Caki2 (cell line): ENCODE measurements at regions not wholly inside any gene's neighbourhood (a gene's known extent, or its start where the extent isn't known, plus 50 kb on each side); places are given as distances from the start of the nearest gene placed in this dataset.
"Not testable (repeated sequence)": the region's sequence is repeated elsewhere in the genome, so short reads cannot be mapped to it uniquely, and the experiment has no call there.

ENCODE experiments used
- DNase-seq: peaks from one replicate; pipeline ENCODE4 v3.0.0-alpha.2; 2015; ENCODE audit warnings: low read depth
- in situ Hi-C: cut with HindIII; loops from 2 replicates; pipeline ENCODE4 v1.10.0; 2016; ENCODE audit warnings: low sequenced_read_pairs, low pct_unique_long_range_greater_than_20kb, mixed read lengths

DNA sequence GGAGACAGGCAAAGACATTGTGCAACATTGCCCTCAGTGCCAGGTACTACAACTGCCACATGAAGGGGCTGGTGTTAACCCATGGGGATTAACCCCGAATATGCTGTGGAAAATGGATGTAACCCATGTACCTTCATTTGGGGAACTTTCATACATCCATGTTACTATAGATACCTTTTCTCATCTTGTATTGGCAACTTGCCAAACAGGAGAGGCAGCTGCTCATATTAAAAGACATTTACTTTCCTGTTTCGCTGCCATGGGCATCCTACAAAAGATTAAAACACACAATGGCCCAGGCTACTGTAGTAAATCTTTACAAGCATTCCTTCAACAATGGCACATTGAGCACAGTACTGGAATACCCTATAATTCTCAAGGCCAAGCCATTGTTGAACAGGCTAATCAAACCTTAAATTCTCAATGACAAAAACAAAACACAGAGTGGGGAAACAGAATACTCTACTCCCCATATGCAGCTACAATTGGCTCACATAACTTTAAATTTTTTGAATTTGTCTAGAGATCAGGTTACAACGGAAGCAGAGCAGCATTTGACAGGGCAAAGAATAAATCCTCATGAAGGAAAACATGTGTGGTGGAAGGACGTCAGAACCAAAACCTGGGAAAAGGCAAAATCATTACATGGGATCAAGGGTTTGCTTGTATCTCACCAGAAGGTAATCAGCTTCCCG is 1723.5 kb upstream of the LRRTM1 start:
- DNase-seq, result no peak
- in situ Hi-C loops, result no loop called here

- in situ Hi-C loops, result no loop called here
- DNase-seq, result peak; percentile 8
Observed at GRCh38 chr2:82023710-82024109, 1719.2 kb upstream of the LRRTM1 start.

- no peak for DNase-seq
- in situ Hi-C loops, result no loop called here
Observed at GRCh38 chr2:82013641-82014040, 1709.1 kb upstream of the LRRTM1 start.

GRCh38 chr2:82007071-82007664 is 1702.6 kb upstream of the LRRTM1 start:
- DNase-seq, result no peak
- in situ Hi-C loops, result no loop called here

DNA sequence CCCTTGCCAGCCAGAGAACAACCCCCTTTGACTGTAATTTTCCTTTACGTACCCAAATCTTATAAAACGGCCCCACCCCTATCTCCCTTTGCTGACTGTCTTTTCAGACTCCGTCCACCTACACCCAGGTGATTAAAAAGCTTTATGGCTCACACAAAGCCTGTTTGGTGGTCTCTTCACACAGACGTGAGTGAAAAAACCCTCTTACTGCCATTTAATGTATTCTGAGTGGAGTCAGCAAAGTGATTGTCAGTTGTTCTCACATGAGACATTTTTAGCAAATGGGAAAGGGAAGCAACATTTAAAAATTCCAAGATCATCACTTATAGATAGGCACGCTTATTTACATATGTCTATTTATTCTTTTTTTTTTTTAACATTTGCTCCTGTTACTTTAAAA is 1701.3 kb upstream of the LRRTM1 start:
- in situ Hi-C loops, DNase-seq: not testable (repeated sequence)

DNA sequence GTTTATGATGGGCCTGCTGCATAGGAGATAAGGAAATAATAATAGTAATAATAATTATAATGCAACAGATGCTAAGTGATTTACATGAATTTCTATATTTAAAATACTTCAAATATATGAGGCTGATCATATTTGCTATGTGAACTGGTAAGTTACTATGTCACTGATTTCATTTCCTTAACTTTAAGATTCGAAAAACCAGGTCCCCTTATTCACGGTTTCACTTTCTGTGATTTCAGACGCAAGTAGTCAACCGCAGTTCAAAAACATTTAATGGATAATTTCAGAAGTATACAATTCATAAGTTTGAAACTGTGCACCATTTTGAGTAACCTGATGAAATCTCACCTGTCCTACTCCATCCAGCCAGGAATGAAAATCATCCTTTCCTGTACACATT is 1697.1 kb upstream of the LRRTM1 start:
- DNase-seq, result no peak
- in situ Hi-C loops, result no loop called here

- in situ Hi-C loops, result no loop called here
- no peak for DNase-seq
Observed at GRCh38 chr2:82000606-82001005, 1696.1 kb upstream of the LRRTM1 start.

- in situ Hi-C loops, result no loop called here
- no peak for DNase-seq
Observed at GRCh38 chr2:81996332-81996731, 1691.8 kb upstream of the LRRTM1 start.

GRCh38 chr2:81991282-81991681 is 1686.7 kb upstream of the LRRTM1 start:
- DNase-seq, result peak; percentile 32
- in situ Hi-C loops, result no loop called here

DNA sequence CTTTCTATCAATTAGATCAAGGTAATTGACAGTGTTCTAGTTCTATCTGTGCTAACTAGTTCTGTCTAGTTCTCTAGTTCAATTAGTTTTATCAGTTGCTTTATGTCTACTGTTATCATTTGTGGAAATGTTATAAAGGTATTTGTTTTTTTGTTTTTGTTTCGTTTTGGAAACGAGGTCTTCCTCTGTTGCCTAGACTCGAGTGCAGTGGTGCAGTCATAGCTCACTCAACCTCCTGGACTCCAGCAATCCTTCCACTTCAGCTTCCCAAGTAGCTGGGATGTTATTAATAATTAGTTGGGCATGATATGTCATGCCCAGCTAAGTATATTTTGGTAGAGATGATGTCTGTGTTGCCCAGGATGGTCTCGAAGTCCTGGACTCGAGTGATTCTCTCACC is 1682.8 kb upstream of the LRRTM1 start:
- in situ Hi-C loops, result no loop called here
- no peak for DNase-seq

- in situ Hi-C loops, result no loop called here
- no peak for DNase-seq
Observed at GRCh38 chr2:81984969-81985637, 1680.6 kb upstream of the LRRTM1 start.

DNA sequence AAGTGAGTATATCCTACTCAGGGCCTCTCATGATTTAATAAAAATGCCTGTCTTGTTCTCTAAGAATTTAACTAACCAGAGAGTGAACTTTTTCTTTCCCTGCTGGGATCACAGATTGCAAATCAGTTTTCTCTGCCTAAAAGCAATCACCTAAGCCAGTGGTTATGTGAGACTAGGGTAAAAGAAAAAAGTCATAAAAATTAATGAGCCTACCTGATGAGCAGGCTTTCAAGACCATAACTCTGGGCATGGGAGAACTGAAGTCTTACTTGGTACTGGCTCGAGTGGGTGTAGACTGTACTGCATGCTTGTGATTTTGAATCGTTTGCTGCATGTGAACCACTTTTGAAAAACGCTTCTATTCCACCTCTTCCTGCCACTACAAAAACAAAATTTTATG is 1677.0 kb upstream of the LRRTM1 start:
- in situ Hi-C loops, result no loop called here
- DNase-seq, result no peak

- no peak for DNase-seq
- in situ Hi-C loops, result no loop called here
Observed at GRCh38 chr2:81979086-81979485, 1674.5 kb upstream of the LRRTM1 start.

DNA sequence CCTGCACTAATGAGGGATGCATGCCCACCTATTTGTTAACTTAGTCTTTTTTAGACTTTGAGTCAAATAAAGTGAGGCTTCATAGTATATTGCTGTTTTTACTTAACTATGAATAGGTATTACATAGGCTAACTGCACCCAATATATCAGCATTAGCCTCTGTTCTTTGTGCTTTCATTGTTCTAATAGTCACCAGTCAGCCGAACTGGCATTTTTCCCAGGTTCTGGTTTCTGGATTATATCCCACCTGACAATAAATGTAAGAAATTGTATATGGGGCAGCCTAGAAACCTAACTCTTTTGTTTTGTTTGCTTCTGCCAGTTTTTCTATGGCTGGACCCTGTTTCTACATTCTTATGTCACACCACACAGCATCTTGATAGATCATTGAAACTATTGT is 1672.4 kb upstream of the LRRTM1 start:
- in situ Hi-C loops, result no loop called here
- DNase-seq, result no peak

DNA sequence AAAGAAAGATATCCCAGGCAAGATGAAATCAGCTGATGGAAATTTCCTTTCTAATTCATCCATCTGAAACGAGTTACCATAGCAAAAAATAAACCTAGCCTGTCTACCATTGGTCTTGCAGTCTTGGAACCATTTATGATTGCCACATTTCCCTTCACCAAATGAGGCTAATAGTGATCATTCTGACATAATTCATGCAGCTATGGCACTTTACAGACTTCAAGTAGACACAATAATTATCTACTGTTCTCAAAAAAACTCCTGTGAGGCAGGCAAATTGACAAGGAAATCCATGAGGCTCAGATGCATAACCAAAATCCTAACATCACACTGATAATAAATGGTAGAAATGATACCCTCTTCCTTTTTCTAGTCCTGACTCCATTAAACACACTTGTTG is 1669.7 kb upstream of the LRRTM1 start:
- in situ Hi-C loops, result no loop called here
- DNase-seq, result no peak

DNA sequence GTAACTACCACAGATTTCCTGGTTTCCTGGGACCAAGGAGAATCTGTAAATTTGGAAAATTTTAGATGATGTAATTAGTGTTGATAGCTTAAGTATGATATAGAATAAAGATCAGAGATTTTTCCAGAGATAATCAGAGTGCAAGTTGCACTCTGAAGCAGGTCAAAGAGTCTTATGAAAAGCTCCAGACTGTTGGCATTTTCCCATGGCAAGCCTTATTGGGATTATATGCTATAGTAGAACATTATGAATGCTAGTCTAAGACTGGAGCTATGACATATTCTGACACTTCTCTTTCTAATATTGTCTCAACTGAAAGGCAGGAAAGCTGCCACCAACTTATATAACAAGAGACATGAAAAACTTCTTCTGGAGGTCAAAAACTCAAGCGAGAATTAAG is 1638.3 kb upstream of the LRRTM1 start:
- no peak for DNase-seq
- in situ Hi-C loops, result no loop called here

DNA sequence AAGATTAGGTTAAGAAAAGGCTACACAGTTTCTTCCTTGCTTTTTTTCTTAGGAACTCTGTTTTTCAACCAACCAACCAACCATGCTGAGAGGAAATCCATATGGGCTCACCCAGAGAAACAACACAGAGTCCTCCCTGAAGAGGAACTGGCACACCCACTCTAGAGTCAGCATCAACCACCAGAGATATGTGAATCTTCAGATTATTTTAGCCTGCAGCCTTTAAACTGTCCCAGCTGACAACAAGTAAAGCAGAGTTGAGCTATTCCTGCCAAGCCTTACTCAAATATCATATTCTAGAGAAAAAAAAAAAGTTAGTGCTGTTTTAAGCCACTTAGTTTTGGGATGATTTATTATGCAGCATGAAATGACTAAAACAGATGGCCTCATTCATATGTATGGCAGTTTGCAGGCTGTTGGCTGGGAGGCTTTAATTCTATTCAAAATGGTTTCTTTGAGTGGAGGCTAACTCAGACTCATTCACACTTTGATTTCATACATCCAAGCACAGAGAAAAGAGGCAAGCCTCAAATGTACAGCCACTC is 1637.7 kb upstream of the LRRTM1 start:
- no peak for DNase-seq
- in situ Hi-C loops, result no loop called here

- DNase-seq, result no peak
- in situ Hi-C loops, result no loop called here
Observed at GRCh38 chr2:81940266-81940955, 1635.9 kb upstream of the LRRTM1 start.

DNA sequence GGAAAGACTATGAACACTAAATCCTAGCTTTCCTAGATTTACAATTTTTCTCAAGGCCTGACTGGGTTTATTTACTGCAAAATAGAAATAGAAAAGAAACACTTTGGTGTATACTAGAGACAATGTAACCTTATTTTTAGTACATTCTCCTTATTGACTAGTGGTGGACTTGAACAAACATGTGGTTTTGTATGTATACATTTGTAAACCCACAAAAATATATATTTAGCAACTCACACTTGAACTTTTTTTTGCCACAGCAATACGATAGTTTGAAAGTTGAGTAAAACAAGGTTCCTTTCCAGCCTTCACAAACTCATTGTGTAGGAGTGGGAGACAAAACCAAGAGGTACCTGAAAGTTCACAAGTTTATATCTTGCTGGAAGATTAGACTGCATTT is 1633.4 kb upstream of the LRRTM1 start:
- DNase-seq, result no peak
- in situ Hi-C loops, result no loop called here
